ENCODE measurements at regions not wholly inside any gene's neighbourhood (a gene's known extent, or its start where the extent isn't known, plus 50 kb on each side); places are given as distances from the start of the nearest gene placed in this dataset.
A peak's percentile ranks its signal among the peaks of the same experiment; 100 is the strongest.

DNA sequence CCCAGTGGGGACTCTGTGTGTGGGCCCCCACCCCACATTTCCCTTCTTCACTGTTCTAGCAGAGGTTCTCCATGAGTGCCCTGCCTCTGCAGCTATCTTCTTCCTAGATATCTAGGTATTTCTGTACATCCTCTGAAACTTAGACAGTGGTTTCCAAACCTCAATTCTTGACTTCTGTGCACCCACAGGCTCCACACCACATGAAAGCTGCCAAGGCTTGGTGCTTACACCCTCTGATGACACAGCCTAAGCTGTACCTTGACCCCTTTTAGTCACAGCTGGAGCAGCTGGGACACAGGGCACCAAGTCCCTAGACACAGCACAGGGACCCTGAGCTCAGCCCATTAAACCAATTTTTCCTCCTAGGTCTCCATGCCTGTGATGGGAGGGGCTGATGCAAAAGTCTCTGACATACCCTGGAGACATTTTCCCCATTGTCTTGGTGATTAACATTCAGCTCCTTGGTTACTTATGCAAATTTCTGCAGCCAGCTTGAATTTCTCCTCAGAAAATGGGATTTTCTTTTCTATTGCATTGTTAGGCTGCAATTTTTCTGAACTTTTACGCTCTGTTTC lies 304.5 kb downstream of the OTOL1 start:
- no peak for DNase-seq (ENCODE audit: low spot score)

DNA sequence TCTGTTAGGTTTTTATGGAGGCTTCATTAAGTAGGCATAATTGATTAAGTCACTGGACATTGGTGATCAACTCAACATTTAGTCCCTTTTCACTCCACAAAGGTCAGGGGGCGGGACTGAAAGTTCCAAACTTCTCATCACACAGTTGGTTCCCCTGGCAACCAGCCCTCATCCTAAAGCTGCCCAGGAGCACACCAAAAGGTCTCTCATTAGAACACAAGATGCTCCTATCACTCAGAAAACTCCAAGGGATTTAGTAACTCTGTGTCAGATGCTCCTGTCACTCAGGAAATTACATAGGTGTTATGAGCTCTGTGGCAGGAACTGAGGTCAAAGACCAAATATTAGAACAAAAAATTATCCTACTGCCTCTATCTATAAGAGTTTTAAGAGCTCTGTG lies 321.5 kb downstream of the OTOL1 start:
- no peak for DNase-seq (ENCODE audit: low spot score)

DNA sequence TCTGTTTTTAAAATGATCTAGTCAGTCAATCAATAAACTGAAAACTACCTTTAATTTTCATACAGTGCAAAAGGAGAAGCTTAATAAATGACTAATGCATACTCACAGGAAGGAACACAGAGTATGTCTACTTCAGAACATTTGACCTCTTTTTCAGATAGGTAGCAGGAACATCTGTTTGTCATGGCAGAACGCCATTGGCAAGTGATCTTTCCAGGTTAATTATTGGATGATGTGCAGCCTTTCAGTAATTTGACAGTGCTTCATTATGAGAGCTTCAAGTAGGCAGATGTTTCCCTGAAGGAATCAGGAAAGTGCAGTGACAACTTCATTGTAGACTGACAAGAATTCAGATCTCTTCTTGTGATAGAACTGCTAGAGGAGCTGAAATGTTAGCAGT lies 325.0 kb downstream of the OTOL1 start:
- no peak for DNase-seq (ENCODE audit: low spot score)

DNA sequence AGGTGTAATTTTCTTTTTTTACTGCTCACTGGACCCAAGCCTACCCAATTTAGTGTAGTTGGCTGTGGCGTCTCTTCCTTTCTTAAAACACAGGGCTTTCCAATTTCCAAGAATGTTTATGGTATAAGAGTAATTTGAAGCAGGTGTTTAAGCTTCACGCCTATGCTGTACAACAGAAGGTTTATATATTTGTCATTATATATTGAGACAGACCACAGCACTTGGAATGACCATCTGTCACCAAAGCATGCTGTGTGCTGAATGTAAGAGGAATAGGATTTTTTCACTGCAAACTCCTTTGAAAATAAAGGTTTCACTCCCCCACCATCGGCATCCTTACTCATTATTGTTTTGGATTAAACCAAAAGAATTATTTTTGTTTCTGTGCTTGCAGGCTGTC lies 325.7 kb downstream of the OTOL1 start:
- no peak for DNase-seq (ENCODE audit: low spot score)

DNA sequence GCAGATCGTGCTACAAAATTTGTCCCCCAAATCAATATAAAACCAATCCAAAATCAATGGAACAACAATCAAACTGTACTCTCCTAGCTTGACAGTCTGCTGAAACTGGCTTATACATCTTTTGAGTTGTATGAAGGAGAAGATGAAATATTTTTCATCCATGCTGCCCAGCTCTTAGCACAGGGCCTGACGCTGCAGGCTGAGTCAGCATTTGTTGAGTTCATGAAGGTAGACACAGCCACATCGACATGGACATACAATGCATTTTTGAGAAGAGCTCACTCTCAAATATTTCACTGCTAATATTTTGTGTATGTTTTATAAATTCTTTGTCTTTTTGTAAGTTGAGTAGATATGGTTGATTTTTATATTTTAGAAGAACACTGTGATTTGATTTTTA lies 327.3 kb downstream of the OTOL1 start:
- DNase-seq (ENCODE audit: low spot score), result no peak

DNA sequence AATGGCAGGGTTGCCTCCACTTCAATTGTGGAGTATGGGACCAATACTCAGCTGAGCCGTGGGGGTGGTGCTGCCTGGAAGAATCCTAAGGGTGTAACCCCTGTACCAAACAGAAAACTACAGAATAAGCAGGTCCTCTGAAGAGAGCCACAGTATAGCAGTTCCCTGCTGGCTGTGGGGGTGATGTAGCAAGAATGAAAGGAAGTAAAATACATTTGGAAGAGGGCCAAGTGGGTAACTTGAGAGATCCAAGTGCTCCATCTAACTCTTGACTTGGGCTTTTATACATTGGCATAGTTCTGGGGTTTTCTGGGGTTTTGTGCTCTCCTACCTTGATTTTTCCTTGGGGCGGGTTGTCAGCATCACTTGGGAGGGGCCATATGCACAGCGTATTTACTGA lies 341.4 kb downstream of the OTOL1 start:
- DNase-seq (ENCODE audit: low spot score), result no peak

DNA sequence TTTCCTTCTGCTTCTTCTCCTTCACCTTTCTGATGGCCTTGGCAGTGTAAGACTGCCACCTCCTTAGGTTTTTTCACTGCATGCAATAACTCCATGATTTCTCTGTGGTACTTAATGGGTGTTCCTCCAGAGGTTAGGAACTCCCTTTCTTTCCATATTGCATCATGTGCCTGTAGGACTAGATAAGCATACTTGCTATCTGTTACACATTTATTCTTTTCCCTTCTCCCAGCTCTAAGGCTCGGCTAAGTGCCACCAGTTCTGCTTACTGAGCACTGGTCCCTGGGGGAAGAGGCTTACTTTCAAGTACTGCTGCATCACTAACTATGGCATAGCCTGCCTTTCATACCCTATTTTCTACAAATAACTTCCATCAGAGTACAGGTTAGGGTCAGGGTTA lies 351.8 kb downstream of the OTOL1 start:
- no peak for DNase-seq (ENCODE audit: low spot score)

DNA sequence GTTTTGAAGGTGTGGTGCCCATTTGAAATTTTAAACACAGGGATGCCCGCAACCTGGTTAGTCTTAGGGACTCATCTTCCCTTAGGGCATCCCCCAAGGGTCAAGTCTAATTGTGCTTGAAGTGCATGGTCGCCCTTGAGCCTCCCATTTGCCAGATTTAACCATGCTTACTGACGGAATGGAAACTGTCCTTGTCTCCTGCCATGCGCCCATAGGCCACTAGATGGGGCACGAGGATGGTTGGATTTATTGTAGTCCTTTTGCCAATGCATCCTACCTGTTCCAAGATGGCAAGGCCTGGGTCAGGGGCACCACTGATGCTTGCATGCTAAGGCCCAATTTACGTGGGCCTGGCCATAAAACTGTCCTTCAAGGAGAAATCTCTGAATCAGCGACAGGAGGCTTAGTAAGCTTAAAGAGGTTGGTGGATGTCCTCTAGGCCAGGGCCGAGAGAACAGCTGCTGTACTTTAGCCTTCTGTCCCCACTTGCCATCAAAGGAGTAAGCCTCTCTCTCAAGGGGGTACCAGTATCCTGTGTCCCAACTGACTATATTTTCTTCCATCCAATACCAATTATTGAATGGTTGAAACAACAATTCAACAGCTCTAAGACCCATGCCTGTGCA lies 355.4 kb downstream of the OTOL1 start:
- DNase-seq (ENCODE audit: low spot score), result peak; percentile 69

DNA sequence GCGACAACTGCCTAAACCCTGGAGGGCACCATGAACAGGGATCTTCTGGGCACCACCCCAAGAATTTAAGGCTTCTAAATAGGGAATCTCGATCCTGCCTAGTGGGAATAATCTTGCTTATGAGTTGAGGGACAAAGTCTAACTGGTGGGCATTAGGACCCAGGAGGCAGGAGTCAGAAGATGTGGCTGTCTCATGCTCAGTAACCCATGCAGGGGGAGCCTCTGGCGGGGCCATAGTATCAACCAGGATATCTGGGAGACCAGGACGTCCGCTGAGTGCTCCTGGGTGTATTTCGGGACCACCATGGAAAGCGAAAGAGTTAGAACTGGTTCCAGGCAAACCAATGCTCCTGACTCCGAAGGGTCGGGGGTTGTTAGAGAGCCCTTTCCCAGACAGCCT lies 356.1 kb downstream of the OTOL1 start:
- DNase-seq (ENCODE audit: low spot score), result no peak

DNA sequence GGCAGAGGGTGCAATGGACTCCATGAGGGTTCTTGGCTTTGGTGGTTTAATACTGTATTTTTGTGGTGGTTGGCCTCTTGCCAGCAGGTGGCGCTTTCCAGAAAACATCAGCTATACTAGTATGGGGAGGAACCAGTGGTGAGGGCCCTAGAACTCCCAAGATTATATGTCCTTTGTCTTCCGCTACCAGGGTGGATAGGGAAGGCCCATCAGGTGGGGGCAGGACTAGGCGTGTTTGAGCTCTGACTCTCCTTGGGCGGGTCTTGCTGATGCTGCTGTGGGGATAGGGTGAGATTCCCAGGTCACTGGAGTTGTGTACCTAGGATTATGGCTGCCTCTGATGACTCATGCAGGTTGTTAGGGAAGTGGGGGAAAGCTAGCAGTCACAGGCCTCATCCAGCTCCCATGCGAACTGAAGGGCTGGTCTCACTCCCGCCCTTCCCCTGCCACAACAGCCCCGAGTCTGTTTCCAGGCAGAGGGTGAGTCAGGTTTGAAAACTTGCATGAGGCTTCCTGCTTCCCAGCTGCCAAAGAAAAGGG lies 357.7 kb downstream of the OTOL1 start:
- DNase-seq (ENCODE audit: low spot score), result no peak

DNA sequence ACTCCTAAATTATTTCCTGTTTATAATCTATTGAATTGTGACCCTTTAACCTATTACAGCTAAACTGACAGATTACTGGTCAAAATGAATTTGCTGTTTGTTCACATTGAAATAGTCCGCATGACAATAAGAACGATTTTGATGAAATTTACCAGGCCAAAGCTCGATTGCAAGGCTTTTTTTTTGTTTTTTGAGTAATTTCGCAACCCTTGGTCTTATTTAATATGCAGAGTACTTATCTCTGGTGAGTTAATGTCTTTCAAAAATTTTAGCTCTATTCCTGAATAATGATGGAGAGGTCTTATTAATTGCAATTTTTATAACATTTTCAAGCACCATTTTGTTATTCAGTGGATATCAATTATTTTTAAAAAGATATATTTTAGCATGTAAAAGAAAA lies 362.4 kb downstream of the OTOL1 start:
- no peak for DNase-seq (ENCODE audit: low spot score)

DNA sequence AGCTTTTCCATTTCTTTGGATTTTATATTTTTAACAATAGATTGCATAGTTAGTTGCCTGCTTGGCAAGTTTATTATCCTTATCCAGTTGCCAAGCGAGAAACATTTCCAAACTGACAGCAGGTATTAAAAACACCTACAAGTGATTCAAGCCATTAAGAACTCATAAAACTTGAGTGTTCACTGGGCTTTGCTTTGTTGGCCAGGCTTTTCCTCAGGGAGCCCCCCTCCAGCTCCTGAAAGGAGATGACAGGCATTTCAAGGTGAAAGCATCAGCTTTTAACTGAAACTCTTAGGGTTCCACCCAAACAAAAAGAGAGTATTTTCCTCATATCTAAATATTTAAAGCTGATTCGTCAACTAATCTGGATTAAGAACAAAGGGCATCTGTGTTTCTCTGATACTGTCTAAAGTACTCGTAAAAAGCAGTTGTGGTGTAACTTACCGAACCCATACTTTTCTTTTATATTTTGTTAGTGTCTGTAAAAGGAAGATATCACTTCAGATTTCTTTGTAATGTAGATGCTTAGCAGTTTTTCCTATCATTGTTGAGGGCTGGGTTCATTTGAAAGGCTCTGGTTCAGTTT lies 363.4 kb downstream of the OTOL1 start:
- no peak for DNase-seq (ENCODE audit: low spot score)

DNA sequence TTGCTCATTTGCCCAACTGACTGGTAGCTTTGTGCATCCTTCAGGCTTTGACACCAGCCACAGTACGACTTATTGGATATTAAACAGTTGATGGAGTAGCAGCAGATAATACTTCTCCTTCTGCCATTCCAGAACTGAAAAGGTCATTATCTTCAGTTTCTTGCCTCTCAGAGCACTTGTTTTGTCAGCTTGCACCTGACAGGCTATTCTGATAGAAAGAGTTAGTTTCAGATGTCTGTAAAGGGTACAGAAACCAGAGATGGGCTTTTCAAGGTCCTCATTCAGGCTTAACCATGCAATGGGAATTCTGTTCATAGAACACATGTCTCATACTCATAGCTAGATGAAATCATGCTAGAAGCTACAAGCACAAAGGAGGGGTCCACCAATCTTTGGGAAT lies 367.2 kb downstream of the OTOL1 start:
- DNase-seq (ENCODE audit: low spot score), result no peak

DNA sequence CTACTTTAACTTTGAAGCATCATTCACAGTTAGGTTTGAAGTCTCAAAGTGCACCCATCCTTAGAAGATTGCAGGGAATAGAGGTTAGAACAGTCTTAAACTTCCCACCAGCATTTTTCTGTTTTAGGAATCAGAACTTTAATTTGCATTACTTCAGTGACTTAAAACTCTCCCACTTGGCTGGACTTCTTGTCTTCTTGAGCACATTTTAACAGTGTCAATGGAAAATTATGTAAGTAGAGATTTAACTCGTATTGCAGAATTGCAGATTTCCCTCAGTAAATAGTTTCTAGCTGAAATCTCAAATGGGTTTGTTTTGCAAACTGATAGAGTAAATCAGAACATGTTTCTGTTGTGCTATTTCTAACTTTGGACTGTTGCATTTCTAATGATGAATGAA lies 369.6 kb downstream of the OTOL1 start:
- no peak for DNase-seq (ENCODE audit: low spot score)

DNA sequence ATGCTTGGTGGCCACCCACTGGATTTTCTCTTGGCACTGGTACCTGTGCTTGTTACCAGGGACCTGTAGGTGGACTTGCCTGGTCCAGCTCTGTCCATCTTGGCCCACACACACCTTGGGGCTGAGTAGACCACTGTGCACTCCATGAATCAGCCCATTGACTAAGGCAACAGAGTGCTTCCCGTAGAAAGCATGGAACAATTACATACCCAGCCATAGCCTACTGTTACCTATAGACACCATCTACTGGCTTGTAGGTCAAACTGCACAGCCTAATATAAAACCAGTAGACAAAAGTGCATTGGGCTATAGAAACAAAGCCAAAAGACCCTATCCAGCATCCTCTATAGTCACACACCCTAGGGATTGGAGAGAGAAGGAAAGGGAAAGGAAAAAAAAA lies 378.9 kb downstream of the OTOL1 start:
- DNase-seq (ENCODE audit: low spot score), result no peak

DNA sequence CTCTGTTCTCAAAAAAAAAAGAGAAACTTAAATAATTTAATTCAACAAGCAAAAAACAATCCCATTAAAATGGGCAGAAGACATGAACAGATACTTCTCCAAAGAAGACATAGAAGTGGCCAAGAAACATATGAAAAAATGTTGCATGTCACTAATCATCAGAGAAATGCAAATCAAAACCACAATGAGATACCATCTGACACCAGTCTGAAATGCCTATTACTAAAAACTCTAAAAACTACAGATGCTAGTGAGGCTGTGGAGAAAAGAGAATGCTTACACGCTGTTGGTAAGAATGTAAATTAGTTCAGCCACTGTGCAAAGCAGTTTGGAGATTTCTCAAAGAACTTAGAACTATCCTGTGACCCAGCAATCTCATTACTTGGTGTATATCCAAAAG lies 382.9 kb downstream of the OTOL1 start:
- DNase-seq (ENCODE audit: low spot score), result no peak

DNA sequence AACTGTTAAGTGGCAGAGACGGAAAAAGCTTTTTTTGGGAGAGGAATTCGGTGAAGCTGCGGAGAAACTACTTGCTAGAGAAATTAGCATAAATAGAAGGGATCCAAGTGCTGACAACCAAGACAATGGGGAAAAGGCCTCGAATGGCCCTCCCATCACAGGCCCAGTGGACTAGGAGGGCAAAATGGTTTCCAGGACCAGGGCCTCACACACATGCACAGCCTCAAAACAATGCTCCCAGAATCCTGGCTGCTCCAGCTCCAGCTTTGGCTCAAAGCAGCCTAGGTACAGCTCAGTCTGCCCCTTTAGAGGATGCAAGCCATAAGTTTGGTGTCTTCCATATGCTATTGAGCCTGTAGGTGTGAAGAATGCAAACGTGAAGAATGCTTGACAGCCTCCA lies 388.2 kb downstream of the OTOL1 start:
- DNase-seq (ENCODE audit: low spot score), result no peak

DNA sequence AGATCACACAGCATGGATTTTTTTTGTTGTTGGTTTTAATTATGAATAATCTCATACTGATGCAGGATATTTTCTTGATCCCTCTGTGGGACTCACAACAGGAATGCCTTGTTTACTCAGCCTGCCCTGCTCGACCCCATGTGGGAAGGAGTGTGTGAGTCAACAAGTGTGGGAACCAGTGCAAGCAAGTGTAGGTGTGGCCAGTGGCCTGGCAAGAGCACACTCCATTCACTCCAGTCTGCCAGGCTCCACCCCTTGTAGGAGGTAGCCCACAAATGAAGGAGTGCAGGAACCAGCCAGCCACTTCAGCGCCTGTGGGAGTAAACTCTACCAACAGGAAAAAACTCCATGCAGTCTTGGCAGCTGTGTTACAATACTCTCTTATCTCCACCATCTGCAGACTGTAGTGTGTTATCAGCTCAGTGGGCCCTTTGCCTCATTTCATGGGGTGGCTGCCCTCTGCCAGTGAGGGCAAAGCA lies 393.6 kb downstream of the OTOL1 start:
- peak; percentile 75 for DNase-seq (ENCODE audit: low spot score)

DNA sequence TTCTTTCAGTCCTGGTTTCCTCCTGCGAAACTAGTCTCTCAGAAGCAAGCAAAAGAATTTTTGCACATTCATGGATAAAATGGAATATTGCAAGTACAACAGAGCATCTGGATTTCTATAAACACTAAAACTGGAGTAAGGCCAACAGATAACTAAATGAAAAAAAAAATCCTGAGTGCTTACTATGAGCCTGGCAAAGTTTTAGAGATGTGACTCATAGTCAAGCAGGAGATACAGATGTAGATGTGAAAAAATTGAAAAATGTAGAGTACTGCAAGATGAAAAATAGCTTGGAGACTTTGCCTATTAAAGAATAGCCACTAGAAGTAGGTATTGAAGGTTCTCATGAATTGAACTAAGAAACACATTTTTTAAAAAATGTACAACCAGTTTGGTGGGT lies 397.4 kb downstream of the OTOL1 start:
- DNase-seq (ENCODE audit: low spot score), result peak; percentile 26

DNA sequence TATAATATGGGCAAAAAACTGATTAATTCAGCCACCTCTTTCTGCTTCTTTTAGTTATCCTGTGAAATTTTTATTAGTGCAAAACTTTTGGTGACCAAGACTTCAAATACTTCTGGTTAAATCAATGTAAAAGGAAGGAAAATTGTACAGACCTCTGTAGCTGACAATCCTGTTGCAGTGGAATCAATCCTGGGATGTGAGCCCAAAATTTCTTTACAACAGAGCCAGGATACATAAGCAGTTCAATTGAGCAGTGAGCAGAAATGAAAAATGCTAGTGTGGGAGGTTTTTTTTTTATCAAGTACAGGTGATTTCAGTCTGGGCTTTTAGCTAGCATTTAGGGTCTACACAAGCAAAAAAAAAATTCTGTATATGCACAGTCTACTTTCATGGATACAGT lies 398.0 kb downstream of the OTOL1 start:
- no peak for DNase-seq (ENCODE audit: low spot score)

DNA sequence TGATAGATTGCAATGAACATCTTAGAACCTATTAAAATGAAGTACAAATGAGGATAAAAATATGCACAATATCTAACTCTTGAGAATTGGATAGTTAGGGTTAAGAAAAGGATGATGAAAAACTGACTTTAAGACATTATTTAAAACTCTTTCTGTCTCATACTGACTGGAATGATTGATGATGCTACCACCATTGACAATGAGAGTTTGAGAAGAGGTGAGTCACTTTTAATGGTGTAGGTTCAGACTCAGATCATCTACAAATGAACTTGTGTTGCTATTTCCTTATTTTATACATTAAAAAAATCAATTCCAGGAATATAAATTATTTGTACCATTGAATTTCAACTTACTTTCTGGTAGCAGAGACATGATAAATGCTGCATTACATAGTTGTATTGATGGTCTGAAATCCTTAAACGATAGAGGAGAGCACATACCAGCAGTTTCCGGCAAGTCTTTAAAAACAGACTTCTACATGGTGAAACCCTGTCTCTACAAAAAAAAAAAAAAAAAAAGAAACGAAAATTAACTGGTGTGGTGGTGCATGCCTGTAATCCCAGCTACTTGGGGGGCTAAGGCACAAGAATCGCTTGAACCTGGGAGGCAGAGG lies 409.0 kb downstream of the OTOL1 start:
- DNase-seq (ENCODE audit: low spot score), result no peak

DNA sequence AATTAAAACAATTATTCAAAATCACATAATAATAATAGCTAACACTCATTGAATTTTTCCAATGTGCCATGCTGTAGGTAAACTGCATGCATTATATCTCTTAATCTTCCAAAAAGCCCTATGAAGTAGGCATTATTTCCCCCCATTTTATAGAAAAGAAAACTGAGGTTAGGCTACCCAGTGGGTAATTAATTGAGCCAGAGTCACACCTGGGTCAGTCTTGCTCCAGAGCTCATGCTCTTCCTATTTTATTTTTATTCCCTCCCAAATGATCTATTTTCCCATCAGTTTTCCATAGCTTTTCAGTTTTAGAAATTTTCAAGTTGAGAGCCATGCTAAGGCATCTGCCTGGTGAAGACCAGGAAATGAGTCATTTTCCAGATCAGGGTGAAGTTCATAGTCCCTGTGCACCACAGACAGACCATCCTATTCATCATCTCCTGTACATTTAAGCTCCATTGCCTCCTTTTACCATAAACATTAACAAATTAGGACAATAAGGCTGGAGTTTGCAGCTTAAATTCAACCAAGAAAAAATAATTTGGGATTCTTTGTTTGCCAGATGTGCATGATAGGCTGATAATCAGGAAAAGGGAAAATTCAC lies 417.3 kb downstream of the OTOL1 start:
- DNase-seq (ENCODE audit: low spot score), result peak; percentile 51

Data from GM03348 (cell line).